GM19238 (cell line): ENCODE measurements at regions not wholly inside any gene's neighbourhood (a gene's known extent, or its start where the extent isn't known, plus 50 kb on each side); places are given as distances from the start of the nearest gene placed in this dataset.

Source experiments
- DNase-seq: peaks from one replicate; pipeline ENCODE4 v3.0.0; 2011; ENCODE audit warnings: low spot score; ENCODE audit not compliant: insufficient read length

DNA sequence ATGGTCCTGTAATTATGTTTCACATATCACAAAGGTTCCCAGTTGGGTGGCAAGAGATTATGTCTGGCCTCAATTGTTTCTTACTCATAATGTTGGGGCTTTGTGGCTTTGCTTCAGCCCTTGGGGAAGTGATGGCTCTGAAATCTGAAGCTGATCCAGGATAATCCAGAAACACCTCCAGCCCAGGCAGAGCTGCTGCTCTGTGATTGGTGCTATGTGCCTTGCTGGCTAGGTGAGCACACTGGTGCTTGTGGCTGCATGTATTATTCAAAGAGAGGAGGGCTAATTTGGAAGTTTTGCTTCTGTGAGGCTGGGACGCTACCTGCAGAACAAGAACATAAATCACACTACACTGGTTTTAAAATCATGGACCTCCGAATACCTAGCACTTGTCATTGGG is 346.6 kb upstream of the MGMT start:
- no peak for DNase-seq

- DNase-seq, result no peak
These were observed 344.2 kb upstream of the MGMT start for GRCh38 chr10:129122846-129123245.

- no peak for DNase-seq
These were observed 343.6 kb upstream of the MGMT start for GRCh38 chr10:129123428-129123827.

GRCh38 chr10:129126982-129127381 is 340.1 kb upstream of the MGMT start:
- DNase-seq, result no peak

DNA sequence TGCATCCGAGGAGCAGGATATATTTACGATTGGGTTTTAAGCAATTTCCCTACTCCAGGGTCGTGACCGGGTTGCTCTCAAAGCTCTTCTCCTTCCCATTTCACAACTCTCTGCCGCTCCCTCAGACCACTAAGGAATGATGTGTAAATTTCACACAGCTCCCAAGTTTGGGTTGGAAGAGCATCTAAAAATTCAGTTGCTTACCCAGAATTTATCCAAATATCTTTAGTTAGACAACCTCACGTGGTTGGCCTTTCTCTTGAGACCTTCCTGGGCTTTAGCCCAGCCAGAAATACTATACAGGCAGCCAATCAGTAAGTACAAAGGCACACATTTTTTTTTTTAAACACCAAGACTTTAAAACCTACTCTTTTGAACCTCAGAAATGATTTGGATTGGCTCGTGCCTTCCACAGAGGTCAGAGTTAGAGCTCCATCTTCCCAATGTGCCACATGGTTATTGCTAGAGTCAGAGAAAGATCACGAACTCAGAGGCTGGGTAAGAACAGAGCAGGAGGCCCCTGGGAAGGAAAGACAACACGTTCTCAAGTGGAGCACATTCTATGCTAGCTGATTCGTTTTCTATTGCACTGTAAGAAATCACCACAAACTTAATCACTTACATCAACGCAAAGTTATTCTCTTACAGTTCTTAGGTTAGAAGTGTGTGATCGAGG is 335.4 kb upstream of the MGMT start:
- no peak for DNase-seq

DNA sequence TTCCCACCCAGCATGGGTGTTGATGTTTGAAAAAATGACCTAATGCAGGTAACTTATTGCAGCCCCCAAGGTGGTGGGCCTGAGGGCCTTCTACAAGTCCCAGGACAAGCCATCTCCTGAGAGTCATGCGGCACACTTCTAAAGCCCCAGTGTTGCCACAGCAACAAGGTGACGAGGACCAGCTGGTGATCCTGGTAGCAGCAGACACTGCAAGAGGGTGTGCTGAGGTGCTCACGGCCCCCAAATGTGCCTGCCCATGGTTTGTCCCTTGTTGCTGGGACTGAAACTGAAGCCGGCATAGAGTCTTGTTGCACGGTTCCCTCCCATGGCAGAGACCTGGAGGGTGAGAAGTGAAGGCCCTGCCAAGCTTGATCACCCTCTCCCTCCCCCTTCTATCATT is 333.2 kb upstream of the MGMT start:
- no peak for DNase-seq

DNA sequence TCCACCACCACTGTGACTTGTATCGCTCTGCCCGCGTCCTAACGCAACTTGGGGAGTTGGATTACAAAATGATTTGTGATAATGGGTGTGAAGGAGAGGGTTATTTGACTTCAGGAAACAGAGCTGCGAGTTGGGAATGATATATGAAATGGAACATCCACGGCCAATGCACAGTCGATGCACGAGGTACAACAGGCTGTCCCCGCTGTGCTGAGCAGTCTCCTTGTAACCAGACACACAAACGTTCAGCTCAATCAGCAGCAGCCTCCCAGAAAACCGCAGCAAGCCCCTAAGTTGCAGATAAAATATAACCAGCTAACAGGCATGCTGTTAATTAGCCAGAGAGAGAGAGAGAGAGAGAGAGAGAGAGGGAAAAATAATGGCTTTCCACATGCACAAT is 332.7 kb upstream of the MGMT start:
- no peak for DNase-seq

GRCh38 chr10:129135624-129136023 is 331.4 kb upstream of the MGMT start:
- no peak for DNase-seq

GRCh38 chr10:129136074-129136473 is 331.0 kb upstream of the MGMT start:
- DNase-seq, result no peak

DNA sequence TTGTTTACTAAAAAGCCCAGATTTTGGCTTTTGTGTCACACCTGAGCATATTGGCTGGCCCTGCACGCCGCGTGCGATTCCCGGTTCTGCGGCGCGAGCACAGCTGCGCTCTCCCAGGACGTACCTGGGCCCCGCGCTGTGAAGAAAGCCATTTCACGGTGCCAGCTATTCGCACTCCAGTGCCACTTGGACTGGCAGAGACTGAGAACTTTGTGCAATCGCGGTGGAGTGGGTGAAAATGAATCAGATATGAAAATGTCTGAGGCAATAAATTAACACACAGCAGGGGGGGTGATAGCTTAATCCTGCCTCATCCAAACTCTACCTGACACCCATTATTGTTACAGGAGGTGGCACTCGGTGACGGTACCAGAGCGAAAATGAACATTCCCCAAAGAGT is 330.1 kb upstream of the MGMT start:
- no peak for DNase-seq

GRCh38 chr10:129140921-129141885 is 325.8 kb upstream of the MGMT start:
- DNase-seq, result no peak

- DNase-seq, result no peak
These were observed 315.8 kb upstream of the MGMT start for GRCh38 chr10:129151281-129151680.

GRCh38 chr10:129156406-129156805 is 310.6 kb upstream of the MGMT start:
- no peak for DNase-seq

GRCh38 chr10:129157185-129157584 is 309.9 kb upstream of the MGMT start:
- DNase-seq, result no peak

DNA sequence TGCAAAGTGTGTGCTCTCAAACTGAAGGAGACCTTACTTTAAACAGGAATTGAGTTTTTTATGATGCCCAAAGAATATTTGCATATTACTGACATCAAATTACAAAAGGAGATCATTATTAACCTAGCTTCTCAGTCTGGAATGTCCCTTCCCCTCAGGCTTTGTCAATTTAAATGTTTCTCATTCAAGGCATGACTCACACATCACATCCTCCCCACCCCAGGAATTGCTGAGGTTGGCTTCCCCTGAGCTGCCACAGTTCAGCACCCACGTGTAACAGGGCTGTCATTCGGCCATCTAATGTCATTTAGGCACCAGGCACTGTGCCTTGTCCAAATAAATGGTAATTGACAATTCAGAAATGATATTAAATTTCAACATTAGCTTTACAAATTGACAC is 305.9 kb upstream of the MGMT start:
- DNase-seq, result no peak

DNA sequence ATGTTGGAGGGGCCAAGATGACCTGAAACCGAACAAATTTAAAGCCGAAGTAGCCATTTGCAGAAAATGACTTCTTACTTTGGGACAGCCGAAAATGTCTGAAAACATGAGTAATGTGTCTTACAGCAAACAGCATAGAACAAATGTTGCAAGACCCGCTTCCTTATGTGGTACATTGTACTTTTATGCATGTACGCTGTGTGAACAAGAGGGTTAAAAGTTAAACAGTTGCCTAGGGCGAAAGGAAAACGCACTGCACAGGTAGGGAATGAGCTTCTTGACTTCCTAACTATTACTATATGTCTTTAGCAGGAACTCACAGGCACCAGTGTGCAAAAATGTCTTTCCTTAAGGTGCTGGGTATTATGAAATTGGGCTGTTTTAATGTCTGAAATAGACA is 303.5 kb upstream of the MGMT start:
- no peak for DNase-seq

- DNase-seq, result no peak
These were observed 301.8 kb upstream of the MGMT start for GRCh38 chr10:129165076-129165720.

- no peak for DNase-seq
These were observed 301.3 kb upstream of the MGMT start for GRCh38 chr10:129165770-129166169.

DNA sequence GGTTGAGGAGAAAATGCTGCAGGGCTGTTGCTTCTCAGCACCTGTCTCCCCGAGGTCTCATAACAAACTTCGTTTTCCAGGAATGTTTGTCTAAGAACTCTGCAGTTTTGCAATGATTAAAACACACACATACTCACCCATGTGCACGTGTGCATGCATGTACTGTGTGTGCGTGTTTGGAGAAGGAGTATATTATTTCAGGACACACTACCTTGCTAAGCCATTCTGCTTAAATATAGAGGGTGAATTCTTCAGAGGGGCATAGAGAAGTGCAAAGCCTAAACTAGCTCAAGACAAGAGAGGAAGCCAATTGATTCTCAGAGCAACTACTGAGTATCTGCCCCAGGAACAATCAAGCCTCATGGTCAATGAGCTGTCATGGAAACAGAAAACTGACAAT is 298.4 kb upstream of the MGMT start:
- DNase-seq, result no peak

- DNase-seq, result no peak
These were observed 297.9 kb upstream of the MGMT start for GRCh38 chr10:129169115-129169514.

GRCh38 chr10:129170812-129171211 is 296.2 kb upstream of the MGMT start:
- no peak for DNase-seq

GRCh38 chr10:129171812-129172211 is 295.2 kb upstream of the MGMT start:
- no peak for DNase-seq
